Natural killer cell (primary cell): ENCODE measurements at regions not wholly inside any gene's neighbourhood (a gene's known extent, or its start where the extent isn't known, plus 50 kb on each side); places are given as distances from the start of the nearest gene placed in this dataset.

Experiments used
- ATAC-seq, 3 donors: fragments of 150-1000 bp in 2 of 3; fragments of 200-7000 bp in 1 of 3; cut with Tn5 transposase; 1 replicate in 1 of 3; 2 replicates in 2 of 3; pipeline ENCODE4 v1.10.0; 2021; ENCODE audit warnings: mild to moderate bottlenecking in 2 of 3, moderate library complexity in 2 of 3
- DNase-seq, 2 donors: peaks; one replicate each; pipeline versions ENCODE4 v3.0.0 to v3.0.0-alpha.2; 2013 to 2021; ENCODE audit warnings: mixed read lengths in 1 of 2
- H3K27ac ChIP-seq: one replicate; pipeline ENCODE4 v1.5.1; 2013; ENCODE audit warnings: mild to moderate bottlenecking, low read length
- H3K27me3 ChIP-seq: one replicate; pipeline ENCODE4 v1.6.1; 2013; ENCODE audit warnings: low read length; ENCODE audit not compliant: control insufficient read depth, insufficient read depth
- H3K36me3 ChIP-seq: one replicate; pipeline ENCODE4 v1.6.1; 2013; ENCODE audit warnings: low read length; ENCODE audit not compliant: control insufficient read depth, insufficient read depth
- H3K4me1 ChIP-seq: one replicate; pipeline ENCODE4 v1.6.1; 2013; ENCODE audit warnings: low read length; ENCODE audit not compliant: control insufficient read depth, insufficient read depth
- H3K4me3 ChIP-seq: one replicate; pipeline ENCODE4 v1.5.1; 2013; ENCODE audit warnings: low read length
- H3K9me3 ChIP-seq: one replicate; pipeline ENCODE4 v1.6.1; 2013; ENCODE audit warnings: low read length; ENCODE audit not compliant: control insufficient read depth, insufficient read depth
- H3K27ac Mint-ChIP-seq, 2 donors: one replicate each; pipeline ENCODE4 v1.8.0; 2022; ENCODE audit warnings: mild to moderate bottlenecking in 2 of 2, mixed read lengths in 2 of 2, moderate library complexity in 1 of 2
- H3K27me3 Mint-ChIP-seq, 2 donors: one replicate each; pipeline ENCODE4 v1.8.0; 2022; ENCODE audit warnings: low read depth in 2 of 2, mixed read lengths in 2 of 2
- H3K36me3 Mint-ChIP-seq: one replicate; pipeline ENCODE4 v1.8.0; 2022; ENCODE audit warnings: mixed read lengths
- H3K4me1 Mint-ChIP-seq, 2 donors: one replicate each; pipeline ENCODE4 v1.8.0; 2022; ENCODE audit warnings: mixed read lengths in 2 of 2
- H3K4me3 Mint-ChIP-seq: one replicate; pipeline ENCODE4 v1.8.0; 2022; ENCODE audit warnings: mild to moderate bottlenecking, moderate library complexity, mixed read lengths
- H3K9me3 Mint-ChIP-seq, 2 donors: one replicate each; pipeline ENCODE4 v1.8.0; 2022; ENCODE audit warnings: mixed read lengths in 2 of 2
- CTCF ChIP-seq: fragments of 200-600 bp; IDR thresholded peaks from one replicate; pipeline ENCODE4 v1.8.0; 2022; ENCODE audit warnings: antibody characterized with exemption
- WGBS: methylation state at CpG from one replicate; pipeline ENCODE4 v1.1.7; 2013; ENCODE audit warnings: missing lambda C conversion rate; ENCODE audit not compliant: insufficient coverage; 5-methylcytosine and 5-hydroxymethylcytosine counted together
- intact Hi-C: fragments of 100-400 bp; cut with micrococcal nuclease; formaldehyde crosslinking; loops from one replicate; pipeline ENCODE4 v1.14.2; 2022

GRCh38 chr16:50469744-50470321 lies 78.4 kb upstream of the NKD1 start:
- no peak overlapping the region for H3K27ac ChIP-seq
- intact Hi-C loops = no loop called here
- H3K27me3 ChIP-seq = peaks cover 12% of the 10 kb centered on the region
- WGBS = 85% methylated on average over 17 of the region's 18 CpGs
- Mint-ChIP-seq H3K36me3 (no peaks in the 10 kb centered on the region), H3K9me3 (no peaks in the 10 kb centered on the region), H3K4me3 (no peak overlapping the region), H3K27me3 (peaks cover 39 to 43% of the 10 kb centered on the region in 2 donors), H3K27ac (no peak overlapping the region), H3K4me1 (no peaks in the 10 kb centered on the region)
- no peaks in the 10 kb centered on the region for H3K9me3 ChIP-seq
- H3K4me1 ChIP-seq = no peaks in the 10 kb centered on the region
- no peak for TF ChIP-seq CTCF
- H3K36me3 ChIP-seq = no peaks in the 10 kb centered on the region
- no peak for DNase-seq
- no peak for ATAC-seq
- no peak overlapping the region for H3K4me3 ChIP-seq

- WGBS = 50% methylated on average over 2 of the region's 2 CpGs
- no peak for TF ChIP-seq CTCF
- Mint-ChIP-seq H3K27ac (no peak overlapping the region), H3K4me3 (peak overlapping the region; percentile 69), H3K4me1 (no peaks in the 10 kb centered on the region), H3K9me3 (no peaks in the 10 kb centered on the region), H3K36me3 (no peaks in the 10 kb centered on the region), H3K27me3 (peaks cover 39 to 43% of the 10 kb centered on the region in 2 donors)
- DNase-seq (no peak), ATAC-seq (no peak)
- no peaks in the 10 kb centered on the region for H3K9me3 ChIP-seq
- peaks cover 12% of the 10 kb centered on the region for H3K27me3 ChIP-seq
- intact Hi-C loops = no loop called here
- H3K4me1 ChIP-seq = no peaks in the 10 kb centered on the region
- no peak overlapping the region for H3K4me3 ChIP-seq
- no peaks in the 10 kb centered on the region for H3K36me3 ChIP-seq
- H3K27ac ChIP-seq = no peak overlapping the region
Measured at GRCh38 chr16:50469121-50469743, 79.0 kb upstream of the NKD1 start.

GRCh38 chr16:50468749-50469078 lies 79.5 kb upstream of the NKD1 start:
- DNase-seq = no peak
- no peak for ATAC-seq
- no peak overlapping the region for H3K27ac Mint-ChIP-seq
- H3K27me3 Mint-ChIP-seq = peaks cover 40 to 48% of the 10 kb centered on the region in 2 donors
- no peak for TF ChIP-seq CTCF
- H3K4me3 Mint-ChIP-seq = peak overlapping the region; percentile 69
- no peaks in the 10 kb centered on the region for H3K36me3 Mint-ChIP-seq
- Histone ChIP-seq H3K4me3 (no peak overlapping the region), H3K4me1 (no peaks in the 10 kb centered on the region), H3K27ac (no peak overlapping the region), H3K36me3 (no peaks in the 10 kb centered on the region), H3K9me3 (no peaks in the 10 kb centered on the region), H3K27me3 (peaks cover 12% of the 10 kb centered on the region)
- 84% methylated on average over 7 of the region's 7 CpGs for WGBS
- intact Hi-C loops = no loop called here
- no peaks in the 10 kb centered on the region for H3K9me3 Mint-ChIP-seq
- H3K4me1 Mint-ChIP-seq = no peaks in the 10 kb centered on the region
